ENCODE measurements at regions not wholly inside any gene's neighbourhood (a gene's known extent, or its start where the extent isn't known, plus 50 kb on each side); places are given as distances from the start of the nearest gene placed in this dataset.

DNA sequence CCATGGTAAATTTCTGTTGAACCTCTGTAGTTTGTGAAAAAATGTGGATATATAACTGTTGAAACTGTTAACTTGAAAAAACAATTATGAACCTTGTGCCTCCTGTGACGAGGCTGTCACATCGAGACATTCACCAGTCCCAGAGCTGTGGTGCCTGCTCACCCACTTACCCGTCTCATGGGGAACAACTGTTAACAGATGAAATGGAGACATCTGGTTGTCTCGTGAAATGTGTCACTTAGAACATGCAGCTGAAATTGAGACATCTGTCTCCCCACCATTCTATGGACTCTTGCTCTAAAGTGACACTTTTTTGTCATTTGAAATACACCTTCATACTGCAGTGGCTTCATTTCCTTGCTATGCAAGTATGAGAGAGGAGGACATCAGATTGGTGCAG is 240.6 kb downstream of the GXYLT1 start:
- Histone ChIP-seq H3K9me3 (ENCODE audit: control insufficient read depth, low read length) (no peaks in the 10 kb centered on the region), H3K27me3 (ENCODE audit: control insufficient read depth in 1 of 2, insufficient read depth in 2 of 2, low read length in 1 of 2) (no peaks in the 10 kb centered on the region), H3K4me1 (ENCODE audit: control insufficient read depth in 1 of 2, insufficient read depth in 2 of 2, low read length in 2 of 2) (no peaks in the 10 kb centered on the region), H3K27ac (ENCODE audit: low read depth in 1 of 2, low read length in 2 of 2) (no peak overlapping the region), H3K36me3 (ENCODE audit: control insufficient read depth in 1 of 2, insufficient read depth in 2 of 2, low read length in 1 of 2) (no peaks in the 10 kb centered on the region), H3K4me3 (ENCODE audit: low read length in 2 of 2) (no peak overlapping the region)
- ATAC-seq (ENCODE audit: low FRiP score) (no peak), DNase-seq (no peak)
- intact Hi-C loops (cut with DNase I): no loop called here
- 81 to 83% methylated on average over 4 of the region's 4 CpGs for WGBS, 2 donors

DNA sequence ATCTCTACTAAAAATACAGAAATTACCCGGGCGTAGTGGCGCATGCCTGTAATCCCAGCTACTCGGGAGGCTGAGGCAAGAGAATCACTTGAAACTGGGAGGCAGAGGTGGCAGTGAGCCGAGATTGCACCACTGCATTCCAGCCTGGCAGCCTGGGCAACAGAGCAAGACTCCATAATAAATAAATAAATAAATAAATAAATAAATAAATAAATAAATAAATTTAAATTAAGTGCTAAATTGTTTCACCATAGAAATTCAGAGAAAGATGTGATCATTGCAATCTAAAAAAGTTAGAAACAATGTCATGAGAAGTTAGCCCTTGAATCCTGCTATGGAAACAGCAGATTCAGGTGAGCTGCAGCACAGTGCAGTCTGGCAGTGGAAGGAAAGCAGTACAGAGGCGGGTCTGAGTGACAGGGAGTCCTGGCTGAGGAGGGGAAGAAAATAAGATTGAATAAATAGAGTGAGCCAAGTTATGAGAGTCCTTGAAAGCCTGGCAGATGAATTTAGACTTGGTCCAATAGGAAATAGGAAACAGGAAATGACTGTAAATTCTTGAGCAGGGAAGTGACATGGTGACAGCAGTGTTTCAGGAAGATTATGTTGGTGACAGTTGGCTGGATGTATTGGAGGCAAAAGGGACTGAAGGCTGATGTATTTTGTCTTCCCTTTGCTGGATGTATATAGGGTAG is 241.5 kb downstream of the GXYLT1 start:
- H3K4me3 ChIP-seq (ENCODE audit: low read length in 2 of 2): no peak overlapping the region
- no peaks in the 10 kb centered on the region for H3K27me3 ChIP-seq (ENCODE audit: control insufficient read depth in 1 of 2, insufficient read depth in 2 of 2, low read length in 1 of 2)
- DNase-seq: no peak
- no peak overlapping the region for H3K27ac ChIP-seq (ENCODE audit: low read depth in 1 of 2, low read length in 2 of 2)
- intact Hi-C loops (cut with DNase I): no loop called here
- WGBS, 2 donors: 93 to 94% methylated on average over 6 of the region's 6 CpGs
- no peaks in the 10 kb centered on the region for H3K4me1 ChIP-seq (ENCODE audit: control insufficient read depth in 1 of 2, insufficient read depth in 2 of 2, low read length in 2 of 2)
- H3K36me3 ChIP-seq (ENCODE audit: control insufficient read depth in 1 of 2, insufficient read depth in 2 of 2, low read length in 1 of 2): no peaks in the 10 kb centered on the region
- no peak for ATAC-seq (ENCODE audit: low FRiP score)
- H3K9me3 ChIP-seq (ENCODE audit: control insufficient read depth, low read length): no peaks in the 10 kb centered on the region

DNA sequence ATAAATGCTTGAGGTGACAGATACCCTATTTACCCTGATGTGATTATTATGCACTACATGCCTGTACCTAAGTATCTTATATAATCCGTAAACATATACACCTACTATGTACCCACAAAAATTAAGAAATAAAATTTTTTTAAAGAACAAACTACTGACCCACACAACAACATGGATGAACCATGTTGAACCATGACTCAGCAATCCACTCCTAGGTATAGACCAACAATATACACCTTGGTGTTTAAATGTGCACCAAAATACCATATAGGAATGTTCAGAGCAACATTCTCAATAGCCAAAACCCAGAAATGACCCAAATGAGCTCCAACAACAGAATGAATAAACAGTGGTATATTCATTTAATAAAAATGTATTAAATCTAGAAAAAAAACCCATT is 245.1 kb downstream of the GXYLT1 start:
- H3K27ac ChIP-seq (ENCODE audit: low read depth in 1 of 2, low read length in 2 of 2): no peak overlapping the region
- H3K9me3 ChIP-seq (ENCODE audit: control insufficient read depth, low read length): no peaks in the 10 kb centered on the region
- ATAC-seq (ENCODE audit: low FRiP score): no peak
- H3K36me3 ChIP-seq (ENCODE audit: control insufficient read depth in 1 of 2, insufficient read depth in 2 of 2, low read length in 1 of 2): peaks cover 0 to 3% of the 10 kb centered on the region in 2 donors
- no peak overlapping the region for H3K4me3 ChIP-seq (ENCODE audit: low read length in 2 of 2)
- WGBS, 2 donors: 93 to 98% methylated on average over 1 of the region's 1 CpG
- no peaks in the 10 kb centered on the region for H3K27me3 ChIP-seq (ENCODE audit: control insufficient read depth in 1 of 2, insufficient read depth in 2 of 2, low read length in 1 of 2)
- no peak for DNase-seq
- H3K4me1 ChIP-seq (ENCODE audit: control insufficient read depth in 1 of 2, insufficient read depth in 2 of 2, low read length in 2 of 2): no peaks in the 10 kb centered on the region
- intact Hi-C loops (cut with DNase I): no loop called here

DNA sequence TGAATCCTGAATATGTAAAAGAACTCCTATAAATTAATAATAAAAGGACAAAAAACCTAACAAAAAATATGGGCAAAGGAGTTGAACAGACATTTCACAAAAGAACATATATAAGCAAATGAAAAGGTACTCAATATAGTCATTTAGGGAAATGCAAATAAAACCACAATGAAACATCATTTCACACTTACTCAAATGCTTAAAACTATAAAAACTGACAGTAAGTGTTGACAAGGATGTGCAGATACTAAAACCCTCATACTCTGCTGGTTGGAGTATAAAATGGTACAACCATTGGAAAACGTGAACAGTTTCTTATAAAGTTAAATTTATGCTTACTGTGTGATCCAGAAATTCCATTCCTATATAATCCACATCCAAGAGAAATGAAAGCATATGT is 247.1 kb downstream of the GXYLT1 start:
- H3K4me3 ChIP-seq (ENCODE audit: low read length in 2 of 2): no peak overlapping the region

DNA sequence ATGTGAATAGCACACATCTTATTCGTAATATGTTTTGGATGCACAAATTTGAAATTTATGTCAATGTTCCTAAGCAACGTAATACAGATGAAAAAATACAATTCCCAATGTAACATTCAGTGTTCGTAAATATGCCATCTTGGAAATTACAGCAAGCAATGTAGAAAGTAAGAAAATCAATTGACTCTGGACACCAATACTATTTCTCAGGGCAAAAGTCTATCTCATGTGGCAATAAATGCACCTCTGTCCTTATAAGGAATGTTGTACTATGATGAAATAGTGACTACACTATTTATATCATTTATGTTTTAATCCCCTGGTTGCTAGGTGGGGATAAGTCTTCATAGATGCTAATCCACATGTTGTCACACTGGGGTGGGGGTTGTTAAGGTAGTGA is 251.2 kb downstream of the GXYLT1 start:
- WGBS, 2 donors: 96 to 98% methylated on average over 3 of the region's 3 CpGs
- intact Hi-C loops (cut with DNase I): no loop called here
- Histone ChIP-seq H3K27ac (ENCODE audit: low read depth in 1 of 2, low read length in 2 of 2) (no peak overlapping the region), H3K4me1 (ENCODE audit: control insufficient read depth in 1 of 2, insufficient read depth in 2 of 2, low read length in 2 of 2) (no peaks in the 10 kb centered on the region), H3K27me3 (ENCODE audit: control insufficient read depth in 1 of 2, insufficient read depth in 2 of 2, low read length in 1 of 2) (no peaks in the 10 kb centered on the region), H3K4me3 (ENCODE audit: low read length in 2 of 2) (no peak overlapping the region), H3K36me3 (ENCODE audit: control insufficient read depth in 1 of 2, insufficient read depth in 2 of 2, low read length in 1 of 2) (peaks cover 0 to 3% of the 10 kb centered on the region in 2 donors), H3K9me3 (ENCODE audit: control insufficient read depth, low read length) (no peaks in the 10 kb centered on the region)
- DNase-seq (no peak), ATAC-seq (ENCODE audit: low FRiP score) (no peak)

More for the DNA sequence above, 247.1 kb downstream of the GXYLT1 start:
- 48 to 73% methylated on average over 1 of the region's 1 CpG for WGBS, 2 donors
- DNase-seq (no peak), ATAC-seq (ENCODE audit: low FRiP score) (no peak)
- Histone ChIP-seq H3K27ac (ENCODE audit: low read depth in 1 of 2, low read length in 2 of 2) (no peak overlapping the region), H3K27me3 (ENCODE audit: control insufficient read depth in 1 of 2, insufficient read depth in 2 of 2, low read length in 1 of 2) (no peaks in the 10 kb centered on the region), H3K36me3 (ENCODE audit: control insufficient read depth in 1 of 2, insufficient read depth in 2 of 2, low read length in 1 of 2) (peaks cover 0 to 3% of the 10 kb centered on the region in 2 donors), H3K9me3 (ENCODE audit: control insufficient read depth, low read length) (no peaks in the 10 kb centered on the region), H3K4me1 (ENCODE audit: control insufficient read depth in 1 of 2, insufficient read depth in 2 of 2, low read length in 2 of 2) (no peaks in the 10 kb centered on the region)
- intact Hi-C loops (cut with DNase I): no loop called here

DNA sequence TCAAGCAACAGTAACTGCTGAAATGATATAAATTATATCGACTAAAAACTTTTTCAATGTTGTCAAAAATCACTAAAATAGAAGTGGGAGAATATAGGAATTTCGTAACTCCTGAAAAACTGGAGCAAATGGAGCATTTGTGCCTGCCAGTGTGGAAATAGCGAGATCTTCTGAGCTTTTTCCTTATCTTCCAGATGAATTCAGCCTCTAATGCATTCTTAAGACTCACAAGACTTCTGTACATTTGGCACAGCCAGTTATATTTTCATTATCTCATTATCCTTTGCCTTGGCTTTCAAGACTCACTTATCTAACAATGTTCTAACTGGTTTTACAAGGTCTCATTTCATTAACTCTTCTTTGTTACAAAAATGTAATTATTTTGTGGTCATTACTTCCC is 252.4 kb downstream of the GXYLT1 start:
- WGBS, 2 donors: 69 to 77% methylated on average over 3 of the region's 3 CpGs
- no peaks in the 10 kb centered on the region for H3K27me3 ChIP-seq (ENCODE audit: control insufficient read depth in 1 of 2, insufficient read depth in 2 of 2, low read length in 1 of 2)
- H3K4me1 ChIP-seq (ENCODE audit: control insufficient read depth in 1 of 2, insufficient read depth in 2 of 2, low read length in 2 of 2): no peaks in the 10 kb centered on the region
- intact Hi-C loops (cut with DNase I): no loop called here
- H3K9me3 ChIP-seq (ENCODE audit: control insufficient read depth, low read length): no peaks in the 10 kb centered on the region
- H3K4me3 ChIP-seq (ENCODE audit: low read length in 2 of 2): no peak overlapping the region
- no peak overlapping the region for H3K27ac ChIP-seq (ENCODE audit: low read depth in 1 of 2, low read length in 2 of 2)
- DNase-seq (no peak), ATAC-seq (ENCODE audit: low FRiP score) (no peak)
- H3K36me3 ChIP-seq (ENCODE audit: control insufficient read depth in 1 of 2, insufficient read depth in 2 of 2, low read length in 1 of 2): peaks cover 0 to 3% of the 10 kb centered on the region in 2 donors

DNA sequence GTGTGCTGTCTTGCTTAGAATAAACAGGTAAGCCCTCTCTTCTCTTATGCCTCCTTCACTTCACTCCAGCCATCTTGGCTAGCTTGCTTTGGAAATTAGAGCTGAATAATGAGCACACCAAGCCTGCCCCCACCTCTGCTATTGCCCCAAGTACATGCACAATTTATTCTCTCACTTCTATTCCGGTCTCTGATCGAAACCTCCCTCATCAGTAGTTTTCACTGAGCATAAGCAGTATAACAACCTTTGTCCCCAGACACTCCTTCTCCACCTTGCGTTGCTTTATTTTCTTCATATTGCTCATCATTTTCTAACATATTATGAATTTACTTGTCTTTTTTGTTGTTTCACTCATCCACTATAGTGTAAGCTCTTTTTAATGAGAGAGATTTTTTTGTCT is 253.4 kb downstream of the GXYLT1 start:
- peaks cover 0 to 3% of the 10 kb centered on the region in 2 donors for H3K36me3 ChIP-seq (ENCODE audit: control insufficient read depth in 1 of 2, insufficient read depth in 2 of 2, low read length in 1 of 2)
- ATAC-seq (ENCODE audit: low FRiP score) (no peak), DNase-seq (no peak)
- 98 to 99% methylated on average over 3 of the region's 3 CpGs for WGBS, 2 donors
- no peaks in the 10 kb centered on the region for H3K27me3 ChIP-seq (ENCODE audit: control insufficient read depth in 1 of 2, insufficient read depth in 2 of 2, low read length in 1 of 2)
- H3K4me3 ChIP-seq (ENCODE audit: low read length in 2 of 2): no peak overlapping the region
- H3K9me3 ChIP-seq (ENCODE audit: control insufficient read depth, low read length): no peaks in the 10 kb centered on the region
- no peaks in the 10 kb centered on the region for H3K4me1 ChIP-seq (ENCODE audit: control insufficient read depth in 1 of 2, insufficient read depth in 2 of 2, low read length in 2 of 2)
- H3K27ac ChIP-seq (ENCODE audit: low read depth in 1 of 2, low read length in 2 of 2): no peak overlapping the region
- intact Hi-C loops (cut with DNase I): no loop called here

DNA sequence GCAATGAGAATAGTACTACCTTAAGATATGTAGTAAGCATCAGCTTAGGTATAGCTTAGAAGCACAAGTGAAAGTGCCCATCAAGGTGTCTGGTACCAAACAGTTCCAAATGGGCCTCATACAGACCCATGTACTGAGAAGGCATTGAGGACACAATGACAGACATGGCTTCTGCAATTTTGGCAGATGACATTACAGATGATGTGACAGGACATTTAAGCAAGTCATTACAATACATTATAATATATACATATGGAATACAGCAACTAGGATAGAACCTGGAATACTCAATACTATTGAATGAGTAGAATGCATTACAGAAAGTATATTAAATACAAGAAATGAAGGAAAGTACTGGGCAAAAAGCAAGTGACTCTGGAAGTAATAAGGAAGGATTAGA is 256.4 kb downstream of the GXYLT1 start:
- DNase-seq: no peak
- intact Hi-C loops (cut with DNase I): no loop called here
- Histone ChIP-seq H3K27ac (ENCODE audit: low read depth in 1 of 2, low read length in 2 of 2) (no peak overlapping the region), H3K4me3 (ENCODE audit: low read length in 2 of 2) (no peak overlapping the region), H3K36me3 (ENCODE audit: control insufficient read depth in 1 of 2, insufficient read depth in 2 of 2, low read length in 1 of 2) (no peaks in the 10 kb centered on the region), H3K27me3 (ENCODE audit: control insufficient read depth in 1 of 2, insufficient read depth in 2 of 2, low read length in 1 of 2) (no peaks in the 10 kb centered on the region), H3K4me1 (ENCODE audit: control insufficient read depth in 1 of 2, insufficient read depth in 2 of 2, low read length in 2 of 2) (no peaks in the 10 kb centered on the region), H3K9me3 (ENCODE audit: control insufficient read depth, low read length) (no peaks in the 10 kb centered on the region)
- no peak for ATAC-seq (ENCODE audit: low FRiP score)

DNA sequence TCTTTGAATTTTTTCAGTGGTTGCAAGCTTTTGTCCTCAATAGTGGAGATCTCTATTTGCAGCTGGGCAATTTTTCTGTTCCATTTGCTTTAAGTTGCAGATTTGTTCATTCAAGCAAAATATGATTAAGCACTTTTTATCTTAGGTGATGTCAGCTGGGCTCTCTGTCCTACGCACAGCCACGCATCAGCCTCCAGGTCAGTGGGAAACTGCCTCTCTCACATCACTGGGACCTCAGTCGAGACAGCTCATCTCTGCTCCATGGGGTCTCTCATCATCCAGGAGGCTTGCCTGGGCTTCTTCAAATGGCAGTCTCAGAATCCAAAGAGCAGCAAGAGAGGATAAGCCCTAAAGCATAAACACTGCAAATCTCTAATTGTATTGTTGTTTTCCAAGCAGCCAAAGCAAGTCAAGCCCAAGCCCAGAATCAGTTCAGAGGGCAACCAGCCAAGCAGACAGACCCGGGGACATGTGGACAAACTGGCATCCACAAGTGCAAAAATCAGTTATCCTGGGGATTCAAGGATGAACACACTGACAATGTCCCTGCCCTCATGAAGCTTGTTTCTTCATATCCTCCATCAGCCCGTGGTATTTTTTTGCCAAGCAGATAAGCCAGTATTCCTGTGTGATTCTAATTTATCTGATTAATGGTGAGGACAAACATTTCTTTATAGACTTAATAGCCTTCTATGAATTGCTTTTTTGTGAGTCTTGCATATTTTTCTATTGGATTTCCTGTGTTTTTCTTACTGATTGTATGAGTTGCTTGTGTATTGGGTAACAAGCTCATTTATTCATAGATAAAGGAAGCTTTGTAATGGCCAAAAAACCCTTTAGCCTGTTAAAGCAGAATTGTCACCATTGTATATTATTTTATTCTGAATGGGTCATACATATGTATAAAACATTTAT is 262.5 kb downstream of the GXYLT1 start:
- H3K27me3 ChIP-seq (ENCODE audit: control insufficient read depth in 1 of 2, insufficient read depth in 2 of 2, low read length in 1 of 2): no peaks in the 10 kb centered on the region
- H3K4me3 ChIP-seq (ENCODE audit: low read length in 2 of 2): no peak overlapping the region
- H3K9me3 ChIP-seq (ENCODE audit: control insufficient read depth, low read length): no peaks in the 10 kb centered on the region
- WGBS, 2 donors: 56 to 62% methylated on average over 5 of the region's 5 CpGs
- ATAC-seq (ENCODE audit: low FRiP score) (no peak), DNase-seq (no peak)
- H3K4me1 ChIP-seq (ENCODE audit: control insufficient read depth in 1 of 2, insufficient read depth in 2 of 2, low read length in 2 of 2): no peaks in the 10 kb centered on the region
- intact Hi-C loops (cut with DNase I): no loop called here
- no peaks in the 10 kb centered on the region for H3K36me3 ChIP-seq (ENCODE audit: control insufficient read depth in 1 of 2, insufficient read depth in 2 of 2, low read length in 1 of 2)
- no peak overlapping the region for H3K27ac ChIP-seq (ENCODE audit: low read depth in 1 of 2, low read length in 2 of 2)
